ENCODE measurements at regions not wholly inside any gene's neighbourhood (a gene's known extent, or its start where the extent isn't known, plus 50 kb on each side); places are given as distances from the start of the nearest gene placed in this dataset.
"Not testable (repeated sequence)": the region's sequence is repeated elsewhere in the genome, so short reads cannot be mapped to it uniquely, and the experiment has no call there.

GRCh38 chr3:125697979-125698640 is 102.8 kb upstream of the OSBPL11 start:
- TF ChIP-seq EZH2phosphoT487 (IDR thresholded peaks at IDR 0.05; ENCODE audit: borderline replicate concordance): not testable (repeated sequence)
- peak; percentile 17; the same call in 1 of the 2 replicates for TF ChIP-seq CTCF (conservative IDR thresholded peaks at IDR 0.05; ENCODE audit: low read length)

All from Loucy (cell line).